ENCODE measurements at regions not wholly inside any gene's neighbourhood (a gene's known extent, or its start where the extent isn't known, plus 50 kb on each side); places are given as distances from the start of the nearest gene placed in this dataset.

DNA sequence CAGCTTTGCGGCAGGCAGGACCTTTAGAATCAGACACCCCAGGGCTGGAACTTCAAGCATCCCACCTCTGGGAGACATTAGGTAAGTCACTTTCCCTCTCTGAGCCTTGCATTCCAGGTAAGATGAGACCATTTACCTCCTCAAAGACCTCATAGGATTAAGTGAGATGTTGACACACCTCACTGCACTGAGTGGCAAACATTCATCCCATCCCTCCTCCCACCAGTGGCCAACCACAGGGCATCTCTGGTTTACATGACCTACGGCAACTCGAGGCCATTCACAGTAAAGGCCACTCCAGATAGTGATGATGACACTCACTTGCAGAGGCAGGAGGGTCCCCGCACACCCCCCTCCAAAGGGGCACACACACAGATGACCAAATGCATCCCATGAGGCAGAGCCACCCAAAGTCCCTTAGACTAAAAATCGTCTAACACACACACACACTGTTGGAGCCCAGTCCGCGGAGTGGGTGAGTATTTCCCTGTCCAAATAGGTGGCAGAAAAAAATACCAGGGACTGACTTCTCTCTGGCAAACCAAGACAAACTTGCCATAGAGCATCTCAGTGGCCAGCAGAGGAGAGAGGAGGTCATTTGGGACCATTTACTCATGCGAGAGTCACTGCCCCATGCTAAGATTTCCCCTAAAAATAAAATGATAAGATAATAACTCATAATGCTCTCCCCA lies 454.9 kb downstream of the SOX9 start:
- TF ChIP-seq, protein P1, sequence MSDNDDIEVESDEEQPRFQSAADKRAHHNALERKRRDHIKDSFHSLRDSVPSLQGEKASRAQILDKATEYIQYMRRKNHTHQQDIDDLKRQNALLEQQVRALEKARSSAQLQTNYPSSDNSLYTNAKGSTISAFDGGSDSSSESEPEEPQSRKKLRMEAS (IDR thresholded peaks at IDR 0.05; ENCODE audit: insufficient read depth, insufficient read length) = no peak
- TF ChIP-seq, protein P2, sequence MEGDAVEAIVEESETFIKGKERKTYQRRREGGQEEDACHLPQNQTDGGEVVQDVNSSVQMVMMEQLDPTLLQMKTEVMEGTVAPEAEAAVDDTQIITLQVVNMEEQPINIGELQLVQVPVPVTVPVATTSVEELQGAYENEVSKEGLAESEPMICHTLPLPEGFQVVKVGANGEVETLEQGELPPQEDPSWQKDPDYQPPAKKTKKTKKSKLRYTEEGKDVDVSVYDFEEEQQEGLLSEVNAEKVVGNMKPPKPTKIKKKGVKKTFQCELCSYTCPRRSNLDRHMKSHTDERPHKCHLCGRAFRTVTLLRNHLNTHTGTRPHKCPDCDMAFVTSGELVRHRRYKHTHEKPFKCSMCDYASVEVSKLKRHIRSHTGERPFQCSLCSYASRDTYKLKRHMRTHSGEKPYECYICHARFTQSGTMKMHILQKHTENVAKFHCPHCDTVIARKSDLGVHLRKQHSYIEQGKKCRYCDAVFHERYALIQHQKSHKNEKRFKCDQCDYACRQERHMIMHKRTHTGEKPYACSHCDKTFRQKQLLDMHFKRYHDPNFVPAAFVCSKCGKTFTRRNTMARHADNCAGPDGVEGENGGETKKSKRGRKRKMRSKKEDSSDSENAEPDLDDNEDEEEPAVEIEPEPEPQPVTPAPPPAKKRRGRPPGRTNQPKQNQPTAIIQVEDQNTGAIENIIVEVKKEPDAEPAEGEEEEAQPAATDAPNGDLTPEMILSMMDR (IDR thresholded peaks at IDR 0.05; ENCODE audit: extremely low read depth in 1 of 2, insufficient read depth in 1 of 2, low read depth in 1 of 2, low read length in 2 of 2) = no peak
- TF ChIP-seq EZH2 (IDR thresholded peaks at IDR 0.05; ENCODE audit: borderline replicate concordance, low read depth, low read length, severe bottlenecking) (no peak), GATA2 (IDR thresholded peaks at IDR 0.05; ENCODE audit: insufficient read depth, insufficient read length, low read depth, low read length) (no peak), POLR2A (IDR thresholded peaks at IDR 0.05; ENCODE audit: low read depth, low read length) (no peak)
